ENCODE measurements at regions not wholly inside any gene's neighbourhood (a gene's known extent, or its start where the extent isn't known, plus 50 kb on each side); places are given as distances from the start of the nearest gene placed in this dataset.

GRCh38 chr1:222991908-222992307, 151.1 kb downstream of the TLR5 start:
- TF ChIP-seq NRF1 (IDR thresholded peaks at IDR 0.05; ENCODE audit: low read depth, low read length) = no peak
- TF ChIP-seq IRF3 (IDR thresholded peaks at IDR 0.05; ENCODE audit: low read depth, low read length) = no peak
- TF ChIP-seq YY1 (IDR thresholded peaks at IDR 0.05; ENCODE audit: low read depth) = no peak
- TF ChIP-seq JUND (IDR thresholded peaks at IDR 0.05) = no peak
- no peak for TF ChIP-seq TCF12 (IDR thresholded peaks at IDR 0.05)
- TF ChIP-seq GATA2 (CRISPR knock-in tag; IDR thresholded peaks at IDR 0.05) = no peak
- TF ChIP-seq, protein P1, sequence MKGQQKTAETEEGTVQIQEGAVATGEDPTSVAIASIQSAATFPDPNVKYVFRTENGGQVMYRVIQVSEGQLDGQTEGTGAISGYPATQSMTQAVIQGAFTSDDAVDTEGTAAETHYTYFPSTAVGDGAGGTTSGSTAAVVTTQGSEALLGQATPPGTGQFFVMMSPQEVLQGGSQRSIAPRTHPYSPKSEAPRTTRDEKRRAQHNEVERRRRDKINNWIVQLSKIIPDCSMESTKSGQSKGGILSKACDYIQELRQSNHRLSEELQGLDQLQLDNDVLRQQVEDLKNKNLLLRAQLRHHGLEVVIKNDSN (IDR thresholded peaks at IDR 0.05; ENCODE audit: borderline replicate concordance, low read depth) = no peak
- no peak for TF ChIP-seq TEAD4 (IDR thresholded peaks at IDR 0.05; ENCODE audit: borderline replicate concordance, insufficient read depth)
- TF ChIP-seq REST (IDR thresholded peaks at IDR 0.05; ENCODE audit: low read depth, low read length) = no peak
- no peak for TF ChIP-seq EP300 (IDR thresholded peaks at IDR 0.05; ENCODE audit: borderline replicate concordance in 1 of 2, low read depth in 1 of 2, low read length in 1 of 2)
- TF ChIP-seq FOXJ3 (CRISPR knock-in tag; IDR thresholded peaks at IDR 0.05) = no peak
- no peak for TF ChIP-seq RXRA (IDR thresholded peaks at IDR 0.05; ENCODE audit: borderline replicate concordance, low read depth)
- TF ChIP-seq MEF2A (IDR thresholded peaks at IDR 0.05; ENCODE audit: borderline replicate concordance, low read depth) = no peak
- no peak for TF ChIP-seq ZBTB33 (IDR thresholded peaks at IDR 0.05; ENCODE audit: borderline replicate concordance, low read depth)
- no peak for TF ChIP-seq RAD21 (IDR thresholded peaks at IDR 0.05; ENCODE audit: low read length)
- H3K4me1 ChIP-seq (ENCODE audit: control insufficient read depth in 1 of 2, insufficient read depth in 2 of 2, low read depth in 1 of 2, low read length in 1 of 2) = peaks cover 12 to 27% of the 10 kb centered on the region in 2 experiments
- no peak for DNase-seq
- H3K27me3 ChIP-seq (ENCODE audit: insufficient read depth) = no peaks in the 10 kb centered on the region
- H3K36me3 ChIP-seq (replicated peaks in 1 of 2; ENCODE audit: control insufficient read depth in 1 of 2, insufficient read depth in 2 of 2, low read length in 1 of 2) = peaks cover 0 to 16% of the 10 kb centered on the region in 2 experiments
- no peaks in the 10 kb centered on the region for H3K9me3 ChIP-seq
- CTCF ChIA-PET = no interaction called here
- H3K4me2 ChIP-seq = no peak overlapping the region
- H4K20me1 ChIP-seq (ENCODE audit: insufficient read depth) = no peaks in the 10 kb centered on the region
- H3K9ac ChIP-seq = no peak overlapping the region
- no peak overlapping the region for H2AFZ ChIP-seq (ENCODE audit: low read depth)
- H3K79me2 ChIP-seq (ENCODE audit: insufficient read depth) = no peaks in the 10 kb centered on the region
- 95% methylated on average over 7 of the region's 7 CpGs for WGBS (ENCODE audit: low lambda C conversion rate)
- no peaks in the 10 kb centered on the region for H3K9me2 ChIP-seq
- no peak overlapping the region for H3K4me3 ChIP-seq (ENCODE audit: low read depth in 2 of 2, low read length in 1 of 2)
- H3F3A ChIP-seq (replicated peaks; ENCODE audit: insufficient read depth) = peaks cover 8% of the 10 kb centered on the region
- POLR2A ChIA-PET = no interaction called here
- H3K27ac ChIP-seq (ENCODE audit: low read depth in 2 of 2, low read length in 1 of 2) = no peak overlapping the region
